ENCODE measurements at regions not wholly inside any gene's neighbourhood (a gene's known extent, or its start where the extent isn't known, plus 50 kb on each side); places are given as distances from the start of the nearest gene placed in this dataset.

GRCh38 chr6:7664003-7664402 is 61.9 kb upstream of the BMP6 start:
- Histone ChIP-seq H3K27me3 (replicated peaks; ENCODE audit: insufficient read depth, low read depth, low read length, poor library complexity) (peaks cover 7% of the 10 kb centered on the region), H3K36me3 (ENCODE audit: insufficient read depth, low read length, poor library complexity, severe bottlenecking) (no peaks in the 10 kb centered on the region), H3K9me3 (ENCODE audit: low read depth, low read length, poor library complexity, severe bottlenecking) (no peaks in the 10 kb centered on the region), H3K27ac (ENCODE audit: low read depth, low read length, poor library complexity, severe bottlenecking) (no peak overlapping the region), H3K4me1 (ENCODE audit: insufficient read depth, low read length, poor library complexity, severe bottlenecking) (no peaks in the 10 kb centered on the region), H3K4me3 (ENCODE audit: low read depth, low read length, poor library complexity, severe bottlenecking) (no peak overlapping the region)
- ChIA-PET CTCF (no interaction called here), POLR2A (ENCODE audit: low non-redundant PET) (no interaction called here)
- no peak for TF ChIP-seq EZH2 (IDR thresholded peaks at IDR 0.05; ENCODE audit: borderline replicate concordance, low read depth, low read length, poor library complexity, severe bottlenecking)
- TF ChIP-seq CTCF (conservative IDR thresholded peaks at IDR 0.05; ENCODE audit: low read depth, low read length): no peak
- no peak for DNase-seq (ENCODE audit: low spot score)
- intact Hi-C loops (cut with micrococcal nuclease; ENCODE audit: unreplicated experiment): no loop called here
- no TSS peak for BruUV-seq (replicated peaks)

- Histone ChIP-seq H3K9me3 (ENCODE audit: low read depth, low read length, poor library complexity, severe bottlenecking) (no peaks in the 10 kb centered on the region), H3K27me3 (replicated peaks; ENCODE audit: insufficient read depth, low read depth, low read length, poor library complexity) (no peaks in the 10 kb centered on the region), H3K4me3 (ENCODE audit: low read depth, low read length, poor library complexity, severe bottlenecking) (no peak overlapping the region), H3K4me1 (ENCODE audit: insufficient read depth, low read length, poor library complexity, severe bottlenecking) (no peaks in the 10 kb centered on the region), H3K36me3 (ENCODE audit: insufficient read depth, low read length, poor library complexity, severe bottlenecking) (no peaks in the 10 kb centered on the region), H3K27ac (ENCODE audit: low read depth, low read length, poor library complexity, severe bottlenecking) (no peak overlapping the region)
- ChIA-PET CTCF (no interaction called here), POLR2A (ENCODE audit: low non-redundant PET) (no interaction called here)
- no TSS peak for BruUV-seq (replicated peaks)
- no peak for DNase-seq (ENCODE audit: low spot score)
- intact Hi-C loops (cut with micrococcal nuclease; ENCODE audit: unreplicated experiment): no loop called here
- TF ChIP-seq EZH2 (IDR thresholded peaks at IDR 0.05; ENCODE audit: borderline replicate concordance, low read depth, low read length, poor library complexity, severe bottlenecking) (no peak), CTCF (conservative IDR thresholded peaks at IDR 0.05; ENCODE audit: low read depth, low read length) (no peak)
Measured at GRCh38 chr6:7668936-7669335, 57.0 kb upstream of the BMP6 start.

- intact Hi-C loops (cut with micrococcal nuclease; ENCODE audit: unreplicated experiment): no loop called here
- Histone ChIP-seq H3K27ac (ENCODE audit: low read depth, low read length, poor library complexity, severe bottlenecking) (no peak overlapping the region), H3K27me3 (replicated peaks; ENCODE audit: insufficient read depth, low read depth, low read length, poor library complexity) (no peaks in the 10 kb centered on the region), H3K4me3 (ENCODE audit: low read depth, low read length, poor library complexity, severe bottlenecking) (no peak overlapping the region), H3K36me3 (ENCODE audit: insufficient read depth, low read length, poor library complexity, severe bottlenecking) (no peaks in the 10 kb centered on the region), H3K9me3 (ENCODE audit: low read depth, low read length, poor library complexity, severe bottlenecking) (no peaks in the 10 kb centered on the region), H3K4me1 (ENCODE audit: insufficient read depth, low read length, poor library complexity, severe bottlenecking) (no peaks in the 10 kb centered on the region)
- TF ChIP-seq CTCF (conservative IDR thresholded peaks at IDR 0.05; ENCODE audit: low read depth, low read length) (no peak), EZH2 (IDR thresholded peaks at IDR 0.05; ENCODE audit: borderline replicate concordance, low read depth, low read length, poor library complexity, severe bottlenecking) (no peak)
- no TSS peak for BruUV-seq (replicated peaks)
- no peak for DNase-seq (ENCODE audit: low spot score)
- ChIA-PET CTCF (no interaction called here), POLR2A (ENCODE audit: low non-redundant PET) (no interaction called here)
Measured at GRCh38 chr6:7669742-7670141, 56.2 kb upstream of the BMP6 start.
